ENCODE measurements at regions not wholly inside any gene's neighbourhood (a gene's known extent, or its start where the extent isn't known, plus 50 kb on each side); places are given as distances from the start of the nearest gene placed in this dataset.

GRCh38 chr11:135019899-135020298 is 607.9 kb upstream of the B3GAT1 start:
- TF ChIP-seq POLR2A (IDR thresholded peaks at IDR 0.05) (no peak), CTCF (IDR thresholded peaks at IDR 0.05) (no peak), POLR2AphosphoS5 (IDR thresholded peaks at IDR 0.05) (no peak), EP300 (IDR thresholded peaks at IDR 0.05) (no peak)
